ENCODE measurements at regions not wholly inside any gene's neighbourhood (a gene's known extent, or its start where the extent isn't known, plus 50 kb on each side); places are given as distances from the start of the nearest gene placed in this dataset.

GRCh38 chr7:12002428-12002827, 170.4 kb upstream of the THSD7A start:
- TF ChIP-seq CTCF (IDR thresholded peaks at IDR 0.05 in 8 of 11, conservative IDR thresholded peaks at IDR 0.05 in 3 of 11), result no peak
- no peak for TF ChIP-seq POLR2A (IDR thresholded peaks at IDR 0.05)
